ENCODE measurements at regions not wholly inside any gene's neighbourhood (a gene's known extent, or its start where the extent isn't known, plus 50 kb on each side); places are given as distances from the start of the nearest gene placed in this dataset.
"Not testable (repeated sequence)": the region's sequence is repeated elsewhere in the genome, so short reads cannot be mapped to it uniquely, and the experiment has no call there.

DNA sequence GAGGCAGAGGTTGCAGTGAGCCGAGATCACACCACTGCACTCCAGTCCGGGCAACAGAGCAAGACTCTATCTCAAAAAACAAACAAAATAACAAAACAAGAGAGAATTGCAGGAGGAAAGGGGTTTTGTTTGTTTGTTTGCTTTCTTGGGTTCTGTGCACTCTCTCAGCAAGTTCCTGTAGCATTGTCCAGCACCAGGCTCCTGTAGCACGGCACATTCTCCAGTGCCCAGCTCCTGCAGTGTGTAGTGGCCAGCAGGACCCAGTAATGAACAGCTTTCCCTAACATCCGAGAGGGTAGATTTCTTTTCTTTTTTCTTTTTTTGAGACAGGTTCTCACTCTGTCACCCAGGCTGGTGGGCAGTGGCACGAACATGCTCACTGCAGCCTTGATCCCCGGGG lies 60.5 kb upstream of the USP9X start:
- DNase-seq (ENCODE audit: low read depth): no peak
- H3K4me3 ChIP-seq (replicated peaks; ENCODE audit: low read depth, low read length): no peak overlapping the region
- TF ChIP-seq, protein P1, sequence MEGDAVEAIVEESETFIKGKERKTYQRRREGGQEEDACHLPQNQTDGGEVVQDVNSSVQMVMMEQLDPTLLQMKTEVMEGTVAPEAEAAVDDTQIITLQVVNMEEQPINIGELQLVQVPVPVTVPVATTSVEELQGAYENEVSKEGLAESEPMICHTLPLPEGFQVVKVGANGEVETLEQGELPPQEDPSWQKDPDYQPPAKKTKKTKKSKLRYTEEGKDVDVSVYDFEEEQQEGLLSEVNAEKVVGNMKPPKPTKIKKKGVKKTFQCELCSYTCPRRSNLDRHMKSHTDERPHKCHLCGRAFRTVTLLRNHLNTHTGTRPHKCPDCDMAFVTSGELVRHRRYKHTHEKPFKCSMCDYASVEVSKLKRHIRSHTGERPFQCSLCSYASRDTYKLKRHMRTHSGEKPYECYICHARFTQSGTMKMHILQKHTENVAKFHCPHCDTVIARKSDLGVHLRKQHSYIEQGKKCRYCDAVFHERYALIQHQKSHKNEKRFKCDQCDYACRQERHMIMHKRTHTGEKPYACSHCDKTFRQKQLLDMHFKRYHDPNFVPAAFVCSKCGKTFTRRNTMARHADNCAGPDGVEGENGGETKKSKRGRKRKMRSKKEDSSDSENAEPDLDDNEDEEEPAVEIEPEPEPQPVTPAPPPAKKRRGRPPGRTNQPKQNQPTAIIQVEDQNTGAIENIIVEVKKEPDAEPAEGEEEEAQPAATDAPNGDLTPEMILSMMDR (IDR thresholded peaks at IDR 0.05; ENCODE audit: low read length, missing control alignments): no peak

DNA sequence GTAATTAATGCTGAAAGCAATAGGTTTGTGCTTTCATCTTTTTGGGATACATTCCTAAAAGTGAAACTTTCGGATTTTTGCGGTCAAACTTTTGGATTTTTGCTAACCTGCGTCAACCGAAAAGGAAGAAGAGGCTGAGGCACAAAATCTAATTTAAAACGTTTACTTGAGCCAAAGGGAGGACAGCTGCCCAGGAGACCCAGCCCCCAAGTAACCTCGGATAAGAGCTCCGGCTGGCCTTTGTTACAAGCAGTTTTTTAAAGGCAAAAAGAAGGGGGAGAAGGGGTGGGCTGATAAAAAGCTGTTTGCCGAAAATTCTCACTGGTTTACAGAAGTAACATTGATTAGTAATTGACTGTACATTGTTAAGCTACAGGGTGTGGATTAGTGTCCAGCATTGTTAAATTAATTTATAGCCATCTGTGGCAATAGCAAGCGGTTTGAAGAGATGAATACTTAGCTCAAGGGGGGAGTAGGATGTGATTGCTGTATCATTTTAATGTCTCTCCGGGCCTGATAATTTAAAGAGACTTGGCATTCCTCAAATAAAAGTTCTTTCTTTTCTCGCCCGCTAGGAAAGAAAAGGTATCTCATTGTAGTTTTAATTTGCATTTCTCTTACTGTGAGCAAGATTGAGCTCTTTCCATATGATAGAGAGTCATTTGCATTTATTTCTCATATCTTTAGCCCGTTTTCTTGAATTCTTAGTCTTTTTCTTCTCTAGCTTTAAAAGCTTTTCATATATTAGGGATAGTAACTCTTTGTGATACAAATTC lies 59.1 kb upstream of the USP9X start:
- TF ChIP-seq, protein P1 (IDR thresholded peaks at IDR 0.05; ENCODE audit: low read length, missing control alignments): no peak

DNA sequence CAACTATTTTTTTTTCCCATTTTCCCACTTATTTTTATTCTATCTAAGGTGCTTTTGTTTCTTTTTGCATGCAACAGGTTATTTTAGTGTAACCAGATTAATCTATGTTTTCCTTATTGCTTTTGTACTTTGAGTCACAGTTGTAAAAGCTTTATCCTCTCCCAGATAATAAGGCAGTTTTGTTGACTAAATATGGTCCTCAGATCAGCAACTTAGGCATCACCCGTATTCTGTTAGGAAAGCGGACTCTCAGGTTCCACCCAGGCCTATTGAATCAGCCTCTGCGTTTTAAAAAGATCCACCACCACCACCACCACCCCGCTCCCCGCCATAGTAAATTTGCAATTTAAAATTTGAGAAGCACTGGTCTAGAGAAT lies 58.6 kb upstream of the USP9X start:
- DNase-seq (ENCODE audit: low read depth): no peak
- no peak overlapping the region for H3K4me3 ChIP-seq (replicated peaks; ENCODE audit: low read depth, low read length)
- TF ChIP-seq, protein P1 (IDR thresholded peaks at IDR 0.05; ENCODE audit: low read length, missing control alignments): no peak

More for the DNA sequence above, 59.1 kb upstream of the USP9X start:
- no peak overlapping the region for H3K4me3 ChIP-seq (replicated peaks; ENCODE audit: low read depth, low read length)
- peak; percentile 42 for DNase-seq (ENCODE audit: low read depth)

DNA sequence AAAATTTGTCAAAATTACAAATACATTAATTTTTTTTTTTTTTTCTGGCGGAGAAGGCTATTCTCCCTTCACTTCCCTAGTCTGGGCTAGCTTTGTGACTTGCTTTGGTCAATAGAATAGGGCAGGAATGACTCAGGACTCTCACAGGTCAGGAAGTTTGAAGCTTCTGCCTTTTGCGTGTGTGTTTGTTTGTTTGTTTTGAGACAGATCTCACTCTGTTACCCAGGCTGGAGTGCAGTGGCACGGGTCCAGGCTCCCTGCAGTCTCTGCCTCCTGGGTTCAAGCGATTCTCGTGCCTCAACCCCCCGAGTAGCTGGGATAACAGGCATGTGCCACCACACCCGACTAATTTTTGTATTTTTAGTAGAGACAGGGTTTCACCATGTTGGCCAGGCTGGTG lies 55.9 kb upstream of the USP9X start:
- no peak for DNase-seq (ENCODE audit: low read depth)
- no peak overlapping the region for H3K4me3 ChIP-seq (replicated peaks; ENCODE audit: low read depth, low read length)
- TF ChIP-seq, protein P1 (IDR thresholded peaks at IDR 0.05; ENCODE audit: low read length, missing control alignments): no peak

DNA sequence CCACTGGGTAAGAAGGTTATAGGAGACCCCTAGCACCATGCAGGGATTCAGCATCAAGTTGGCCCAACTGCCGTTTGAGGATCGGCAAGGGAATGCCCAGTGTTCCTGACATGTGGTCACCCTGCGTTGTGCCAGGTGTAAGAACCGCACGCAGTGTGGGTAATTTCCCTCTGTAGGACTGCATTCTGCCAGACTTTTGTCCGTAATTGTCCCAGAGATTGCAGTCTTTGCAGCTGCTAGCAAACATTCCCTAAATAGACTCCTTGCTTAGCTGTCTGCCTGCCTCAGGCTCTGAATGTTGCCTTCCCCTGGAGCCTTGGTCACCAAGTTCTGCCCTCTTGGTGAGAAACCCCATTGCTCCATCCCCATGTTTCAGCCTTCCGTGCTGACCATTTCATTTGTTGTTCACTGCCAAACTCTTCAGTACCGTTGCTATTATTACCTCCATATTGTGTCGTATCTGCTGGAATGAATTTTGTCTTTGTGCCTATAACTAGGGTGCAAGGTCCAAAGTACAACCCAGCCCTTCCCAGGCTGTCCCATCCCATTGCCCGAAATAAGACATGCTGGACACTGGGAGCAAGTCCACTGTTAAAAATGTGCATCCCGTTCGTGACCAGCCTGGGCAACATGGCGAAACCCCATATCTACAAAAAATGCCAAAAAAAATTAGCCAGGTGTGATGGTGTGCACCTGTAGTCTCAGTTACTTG lies 53.8 kb upstream of the USP9X start:
- no peak for DNase-seq (ENCODE audit: low read depth)
- TF ChIP-seq, protein P1 (IDR thresholded peaks at IDR 0.05; ENCODE audit: low read length, missing control alignments): no peak
- no peak overlapping the region for H3K4me3 ChIP-seq (replicated peaks; ENCODE audit: low read depth, low read length)

DNA sequence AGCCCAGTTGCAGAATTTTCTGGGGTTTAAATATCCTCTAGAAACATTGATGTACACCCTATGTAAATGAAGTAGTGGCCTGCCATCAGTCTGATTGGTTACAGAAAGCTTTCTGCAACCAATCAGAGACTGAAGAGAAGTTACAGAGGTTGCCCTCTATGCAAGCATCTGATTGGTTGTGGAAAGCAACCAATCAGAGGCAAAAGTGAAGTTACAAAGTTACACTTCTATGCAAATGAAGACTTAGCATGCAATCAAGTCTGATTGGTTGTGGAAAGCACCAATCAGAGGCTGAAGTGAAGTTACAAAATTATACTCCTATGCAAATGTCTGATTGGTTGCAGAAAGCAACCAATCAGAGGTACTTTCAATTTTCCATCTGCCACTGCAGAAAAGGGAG lies 51.9 kb upstream of the USP9X start:
- TF ChIP-seq, protein P1 (IDR thresholded peaks at IDR 0.05; ENCODE audit: low read length, missing control alignments): no peak
- no peak for DNase-seq (ENCODE audit: low read depth)
- no peak overlapping the region for H3K4me3 ChIP-seq (replicated peaks; ENCODE audit: low read depth, low read length)

DNA sequence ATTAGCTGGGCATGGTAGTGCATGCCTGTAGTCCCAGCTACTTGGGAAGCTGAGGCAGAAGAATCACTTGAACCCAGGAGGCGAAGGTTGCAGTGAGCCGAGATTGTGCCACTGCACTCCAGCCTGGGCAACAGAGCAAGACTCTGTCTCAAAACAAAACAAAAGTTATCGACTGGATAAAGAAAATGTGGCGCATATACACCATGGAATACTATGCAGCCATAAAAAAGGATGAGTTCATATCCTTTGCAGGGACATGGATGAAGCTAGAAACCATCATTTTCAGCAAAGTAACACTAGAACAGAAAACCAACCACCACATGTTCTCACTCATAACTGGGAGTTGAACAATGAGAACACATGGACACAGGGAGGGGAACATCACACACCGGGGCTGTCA lies 50.3 kb upstream of the USP9X start:
- not testable (repeated sequence) for H3K4me3 ChIP-seq (replicated peaks; ENCODE audit: low read depth, low read length); DNase-seq (ENCODE audit: low read depth)
